SK-N-SH (cell line): ENCODE measurements at regions not wholly inside any gene's neighbourhood (a gene's known extent, or its start where the extent isn't known, plus 50 kb on each side); places are given as distances from the start of the nearest gene placed in this dataset.

Source experiments
- CTCF ChIA-PET: fragments of 300-600, 350-600 bp; formaldehyde crosslinking; extraction: SDS; loops from one replicate; lab custom pipeline; 2021; lab: Yijun Ruan, JAX
- POLR2A ChIA-PET: fragments of 350-600 bp; sonication (Branson Sonifier 250); formaldehyde crosslinking; extraction: SDS; loops from one replicate; lab custom pipeline; 2020; ENCODE audit warnings: antibody characterized with exemption, inconsistent platforms; lab: Yijun Ruan, JAX
- DNase-seq: peaks from one replicate; pipeline ENCODE4 v3.0.0; 2012
- H2AFZ ChIP-seq: fragments of 200-600 bp; sonication (generic); 2 replicates; pipeline ENCODE4 v1.8.1; 2016; ENCODE audit warnings: antibody characterized with exemption, mild to moderate bottlenecking, low read depth
- H3F3A ChIP-seq: fragments of 200-600 bp; sonication (generic); replicated peaks from 2 replicates; pipeline ENCODE3; 2016; ENCODE audit warnings: antibody characterized with exemption, mild to moderate bottlenecking; ENCODE audit not compliant: insufficient read depth
- H3K27ac ChIP-seq, 2 experiments: fragments of 200-500 bp in 1 of 2; fragments of 200-600 bp in 1 of 2; sonication (Bioruptor generic) in 1 of 2; sonication (generic), shearing (Covaris generic) in 1 of 2; 2 replicates each; pipeline versions ENCODE4 v1.5.1 to v1.6.1; 2014 to 2016; ENCODE audit warnings: low read depth in 2 of 2, inconsistent platforms in 1 of 2, low read length in 1 of 2, mild to moderate bottlenecking in 1 of 2, mixed read lengths in 1 of 2
- H3K27me3 ChIP-seq: fragments of 200-600 bp; sonication (generic), shearing (Covaris generic); 2 replicates; pipeline ENCODE4 v1.6.1; 2016; ENCODE audit warnings: mixed run types; ENCODE audit not compliant: insufficient read depth
- H3K36me3 ChIP-seq, 2 experiments: fragments of 200-500 bp in 1 of 2; fragments of 200-600 bp in 1 of 2; sonication (Bioruptor generic) in 1 of 2; sonication (generic) in 1 of 2; replicated peaks in 1 of 2; 2 replicates each; pipeline versions ENCODE3 to v1.5.1; 2014 to 2016; ENCODE audit warnings: low read length in 1 of 2, mild to moderate bottlenecking in 1 of 2; ENCODE audit not compliant: insufficient read depth in 2 of 2, control insufficient read depth in 1 of 2
- H3K4me1 ChIP-seq, 2 experiments: fragments of 200-500 bp in 1 of 2; fragments of 200-600 bp in 1 of 2; sonication (Bioruptor generic) in 1 of 2; sonication (generic), shearing (Covaris generic) in 1 of 2; 2 replicates each; pipeline versions ENCODE4 v1.5.1 to v1.6.1; 2014 to 2016; ENCODE audit warnings: low read depth in 1 of 2, low read length in 1 of 2, mixed run types in 1 of 2; ENCODE audit not compliant: insufficient read depth in 2 of 2, control insufficient read depth in 1 of 2
- H3K4me2 ChIP-seq: fragments of 200-600 bp; sonication (generic), shearing (Covaris generic); 2 replicates; pipeline ENCODE4 v1.6.1; 2017; ENCODE audit warnings: mixed run types
- H3K4me3 ChIP-seq, 2 experiments: fragments of 200-500 bp in 1 of 2; fragments of 200-600 bp in 1 of 2; sonication (Bioruptor generic) in 1 of 2; sonication (generic), shearing (Covaris generic) in 1 of 2; 2 replicates each; pipeline versions ENCODE4 v1.5.1 to v1.8.1; 2014 to 2016; ENCODE audit warnings: low read depth in 2 of 2, inconsistent platforms in 1 of 2, low read length in 1 of 2, mild to moderate bottlenecking in 1 of 2, mixed read lengths in 1 of 2, moderate library complexity in 1 of 2
- H3K79me2 ChIP-seq: fragments of 200-600 bp; sonication (generic); 2 replicates; pipeline ENCODE4 v1.8.1; 2017; ENCODE audit warnings: mild to moderate bottlenecking; ENCODE audit not compliant: insufficient read depth
- H3K9ac ChIP-seq: fragments of 200-600 bp; sonication (generic); 2 replicates; pipeline ENCODE4 v1.6.1; 2017; ENCODE audit warnings: mixed run types
- H3K9me2 ChIP-seq: fragments of 200-600 bp; sonication (generic); 2 replicates; pipeline ENCODE4 v1.6.1; 2017; ENCODE audit warnings: mixed run types
- H3K9me3 ChIP-seq: fragments of 200-600 bp; sonication (generic); 2 replicates; pipeline ENCODE4 v1.6.1; 2017; ENCODE audit warnings: mixed run types, mild to moderate bottlenecking, moderate library complexity
- H4K20me1 ChIP-seq: fragments of 200-600 bp; sonication (generic); 2 replicates; pipeline ENCODE4 v1.6.1; 2017; ENCODE audit warnings: mild to moderate bottlenecking, mixed run types; ENCODE audit not compliant: insufficient read depth
- CHD2 ChIP-seq: fragments of 150-350 bp; IDR thresholded peaks from 2 replicates; pipeline ENCODE4 v1.6.1; 2018; ENCODE audit warnings: low read length; ENCODE audit not compliant: partially characterized antibody
- ELF1 ChIP-seq: IDR thresholded peaks from 2 replicates; pipeline ENCODE4 v1.4.0; 2012
- EP300 ChIP-seq, 2 experiments: IDR thresholded peaks; 2 replicates each; pipeline versions ENCODE4 v1.4.0 to v1.6.1; 2012; ENCODE audit warnings: borderline replicate concordance in 1 of 2, low read depth in 1 of 2, low read length in 1 of 2
- FOXJ3 ChIP-seq: sonication (generic); formaldehyde crosslinking; IDR thresholded peaks from 2 replicates; pipeline ENCODE4 v1.5.1; 2020; ENCODE audit warnings: mild to moderate bottlenecking, missing genetic modification reagents
- GABPA ChIP-seq: IDR thresholded peaks from 2 replicates; pipeline ENCODE4 v1.4.0; 2012; ENCODE audit warnings: low read depth, mild to moderate bottlenecking
- GATA2 ChIP-seq: sonication (generic); formaldehyde crosslinking; IDR thresholded peaks from 2 replicates; pipeline ENCODE4 v1.5.0; 2020; ENCODE audit warnings: mild to moderate bottlenecking, missing genetic modification reagents
- JUND ChIP-seq: IDR thresholded peaks from 2 replicates; pipeline ENCODE4 v1.4.0; 2012
- MXI1 ChIP-seq: IDR thresholded peaks from 2 replicates; pipeline ENCODE4 v1.6.1; 2012; ENCODE audit warnings: mild to moderate bottlenecking, low read depth, low read length, improper control_type of control experiment
- RCOR1 ChIP-seq: fragments of 150-350 bp; IDR thresholded peaks from 2 replicates; pipeline ENCODE4 v1.6.1; 2017; ENCODE audit warnings: antibody characterized with exemption, low read length
- RFX5 ChIP-seq: IDR thresholded peaks from 2 replicates; pipeline ENCODE4 v1.6.1; 2012; ENCODE audit warnings: mild to moderate bottlenecking, improper control_type of control experiment, low read length
- RXRA ChIP-seq: IDR thresholded peaks from 2 replicates; pipeline ENCODE4 v1.4.0; 2012; ENCODE audit warnings: low read depth, mild to moderate bottlenecking, borderline replicate concordance
- SIN3A ChIP-seq: IDR thresholded peaks from 2 replicates; pipeline ENCODE4 v1.6.1; 2012; ENCODE audit warnings: low read depth, mild to moderate bottlenecking, low read length, moderate library complexity, borderline replicate concordance
- TEAD4 ChIP-seq: IDR thresholded peaks from 2 replicates; pipeline ENCODE4 v1.4.0; 2012; ENCODE audit warnings: mild to moderate bottlenecking, borderline replicate concordance; ENCODE audit not compliant: insufficient read depth
- YY1 ChIP-seq: IDR thresholded peaks from 2 replicates; pipeline ENCODE4 v1.4.0; 2012; ENCODE audit warnings: low read depth, mild to moderate bottlenecking
- WGBS: methylation state at CpG from one replicate; pipeline ENCODE4 v1.1.6; 2017; ENCODE audit warnings: low lambda C conversion rate; 5-methylcytosine and 5-hydroxymethylcytosine counted together
- TF ChIP-seq, protein P1 (sequence below): fragments of 150-350 bp; IDR thresholded peaks from 2 replicates; pipeline ENCODE4 v1.6.1; 2016; ENCODE audit warnings: mild to moderate bottlenecking, low read depth, low read length
- TF ChIP-seq, protein P2 (sequence below): fragments of 200-600 bp; sonication (generic); IDR thresholded peaks from 2 replicates; pipeline ENCODE4 v1.6.1; 2017; ENCODE audit warnings: antibody characterized with exemption, mild to moderate bottlenecking, moderate library complexity
- TF ChIP-seq, protein P3 (sequence below): IDR thresholded peaks from 2 replicates; pipeline ENCODE4; 2012
- TF ChIP-seq, protein P4 (sequence below): IDR thresholded peaks from 2 replicates; pipeline ENCODE4 v1.4.0; 2012; ENCODE audit warnings: low read depth, borderline replicate concordance
- TF ChIP-seq, protein P5 (sequence below): IDR thresholded peaks from 2 replicates; pipeline ENCODE4 v1.4.0; 2012; ENCODE audit warnings: low read depth
- TF ChIP-seq, protein P6 (sequence below): IDR thresholded peaks from 2 replicates; pipeline ENCODE4 v1.4.0; 2012; ENCODE audit warnings: low read depth, borderline replicate concordance
- TF ChIP-seq, protein P7 (sequence below): fragments of 150-350 bp; IDR thresholded peaks from 2 replicates; pipeline ENCODE4 v1.6.1; 2017; ENCODE audit warnings: antibody characterized with exemption, low read length, low read depth, borderline replicate concordance

- Histone ChIP-seq H2AFZ (peak overlapping the region; percentile 53; the same call in 1 of the 2 replicates), H3K4me1 (peaks cover 4 to 7% of the 10 kb centered on the region in 2 experiments; a peak in 3 of 4 replicates), H3K27me3 (no peaks in the 10 kb centered on the region), H3K4me3 (no peak overlapping the region; a peak in 1 of 4 replicates), H3K9me3 (no peaks in the 10 kb centered on the region), H3K9me2 (no peaks in the 10 kb centered on the region), H3K36me3 (no peaks in the 10 kb centered on the region), H3K27ac (peak overlapping the region; percentile 53 to 79; a peak in 3 of 4 replicates), H3F3A (peaks cover 6% of the 10 kb centered on the region), H3K4me2 (peak overlapping the region; percentile 42), H4K20me1 (no peaks in the 10 kb centered on the region), H3K79me2 (no peaks in the 10 kb centered on the region), H3K9ac (no peak overlapping the region)
- 67% methylated on average over 1 of the region's 1 CpG for WGBS
- DNase-seq: no peak
- no peak for TF ChIP-seq RXRA
- no peak for TF ChIP-seq YY1
- POLR2A ChIA-PET: no interaction called here
- CTCF ChIA-PET: no interaction called here
These were observed 136.0 kb downstream of the MMUT start for GRCh38 chr6:49327005-49327404.

DNA sequence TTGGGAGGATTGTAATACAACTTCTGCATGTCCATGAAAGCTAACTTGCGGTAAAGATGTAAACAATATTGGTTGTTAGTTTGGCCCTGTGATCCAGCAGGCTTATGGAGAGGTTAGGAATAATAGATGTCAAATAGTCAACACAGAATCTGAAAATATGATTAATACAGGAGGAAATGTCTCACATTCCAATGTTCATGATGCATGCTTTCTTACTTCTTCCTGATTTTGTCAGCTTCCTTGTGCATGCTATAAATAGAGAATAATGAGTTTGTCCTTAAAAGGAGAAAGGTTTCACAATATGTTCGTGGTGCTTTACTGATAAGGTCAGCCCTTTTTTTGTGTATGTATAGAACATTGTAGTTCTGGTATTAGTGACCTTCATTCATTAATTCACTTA is 136.7 kb downstream of the MMUT start:
- ChIA-PET POLR2A (no interaction called here), CTCF (no interaction called here)
- Histone ChIP-seq H3K27me3 (no peaks in the 10 kb centered on the region), H3K9me3 (no peaks in the 10 kb centered on the region), H3K27ac (peak overlapping the region; percentile 53 to 62; a peak in 3 of 4 replicates), H2AFZ (peak overlapping the region; percentile 53), H3K9ac (no peak overlapping the region), H3K9me2 (no peaks in the 10 kb centered on the region), H3K4me1 (peaks cover 4 to 7% of the 10 kb centered on the region in 2 experiments; a peak in 3 of 4 replicates), H3K4me2 (peak overlapping the region; percentile 42), H4K20me1 (no peaks in the 10 kb centered on the region), H3K4me3 (no peak overlapping the region; a peak in 1 of 4 replicates), H3K36me3 (no peaks in the 10 kb centered on the region), H3K79me2 (no peaks in the 10 kb centered on the region), H3F3A (peaks cover 6% of the 10 kb centered on the region)
- WGBS: 2% methylated on average over 2 of the region's 2 CpGs
- DNase-seq: no peak
- TF ChIP-seq SIN3A (no peak), GATA2 (CRISPR knock-in tag) (no peak), RFX5 (no peak), CHD2 (no peak), TEAD4 (no peak), RCOR1 (no peak), ELF1 (no peak), MXI1 (no peak), EP300 (IDR thresholded peaks at IDR 0.05; ENCODE audit: borderline replicate concordance in 1 of 2, low read depth in 1 of 2, low read length in 1 of 2) (no peak), GABPA (no peak), JUND (peak; percentile 8; the same call in 1 of the 2 replicates), FOXJ3 (no peak)
- TF ChIP-seq, protein P1, sequence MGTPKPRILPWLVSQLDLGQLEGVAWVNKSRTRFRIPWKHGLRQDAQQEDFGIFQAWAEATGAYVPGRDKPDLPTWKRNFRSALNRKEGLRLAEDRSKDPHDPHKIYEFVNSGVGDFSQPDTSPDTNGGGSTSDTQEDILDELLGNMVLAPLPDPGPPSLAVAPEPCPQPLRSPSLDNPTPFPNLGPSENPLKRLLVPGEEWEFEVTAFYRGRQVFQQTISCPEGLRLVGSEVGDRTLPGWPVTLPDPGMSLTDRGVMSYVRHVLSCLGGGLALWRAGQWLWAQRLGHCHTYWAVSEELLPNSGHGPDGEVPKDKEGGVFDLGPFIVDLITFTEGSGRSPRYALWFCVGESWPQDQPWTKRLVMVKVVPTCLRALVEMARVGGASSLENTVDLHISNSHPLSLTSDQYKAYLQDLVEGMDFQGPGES: no peak
- TF ChIP-seq, protein P2, sequence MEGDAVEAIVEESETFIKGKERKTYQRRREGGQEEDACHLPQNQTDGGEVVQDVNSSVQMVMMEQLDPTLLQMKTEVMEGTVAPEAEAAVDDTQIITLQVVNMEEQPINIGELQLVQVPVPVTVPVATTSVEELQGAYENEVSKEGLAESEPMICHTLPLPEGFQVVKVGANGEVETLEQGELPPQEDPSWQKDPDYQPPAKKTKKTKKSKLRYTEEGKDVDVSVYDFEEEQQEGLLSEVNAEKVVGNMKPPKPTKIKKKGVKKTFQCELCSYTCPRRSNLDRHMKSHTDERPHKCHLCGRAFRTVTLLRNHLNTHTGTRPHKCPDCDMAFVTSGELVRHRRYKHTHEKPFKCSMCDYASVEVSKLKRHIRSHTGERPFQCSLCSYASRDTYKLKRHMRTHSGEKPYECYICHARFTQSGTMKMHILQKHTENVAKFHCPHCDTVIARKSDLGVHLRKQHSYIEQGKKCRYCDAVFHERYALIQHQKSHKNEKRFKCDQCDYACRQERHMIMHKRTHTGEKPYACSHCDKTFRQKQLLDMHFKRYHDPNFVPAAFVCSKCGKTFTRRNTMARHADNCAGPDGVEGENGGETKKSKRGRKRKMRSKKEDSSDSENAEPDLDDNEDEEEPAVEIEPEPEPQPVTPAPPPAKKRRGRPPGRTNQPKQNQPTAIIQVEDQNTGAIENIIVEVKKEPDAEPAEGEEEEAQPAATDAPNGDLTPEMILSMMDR: no peak
- TF ChIP-seq, protein P3, sequence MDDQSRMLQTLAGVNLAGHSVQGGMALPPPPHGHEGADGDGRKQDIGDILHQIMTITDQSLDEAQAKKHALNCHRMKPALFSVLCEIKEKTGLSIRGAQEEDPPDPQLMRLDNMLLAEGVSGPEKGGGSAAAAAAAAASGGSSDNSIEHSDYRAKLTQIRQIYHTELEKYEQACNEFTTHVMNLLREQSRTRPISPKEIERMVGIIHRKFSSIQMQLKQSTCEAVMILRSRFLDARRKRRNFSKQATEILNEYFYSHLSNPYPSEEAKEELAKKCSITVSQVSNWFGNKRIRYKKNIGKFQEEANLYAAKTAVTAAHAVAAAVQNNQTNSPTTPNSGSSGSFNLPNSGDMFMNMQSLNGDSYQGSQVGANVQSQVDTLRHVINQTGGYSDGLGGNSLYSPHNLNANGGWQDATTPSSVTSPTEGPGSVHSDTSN: peak; percentile 62
- TF ChIP-seq, protein P4, sequence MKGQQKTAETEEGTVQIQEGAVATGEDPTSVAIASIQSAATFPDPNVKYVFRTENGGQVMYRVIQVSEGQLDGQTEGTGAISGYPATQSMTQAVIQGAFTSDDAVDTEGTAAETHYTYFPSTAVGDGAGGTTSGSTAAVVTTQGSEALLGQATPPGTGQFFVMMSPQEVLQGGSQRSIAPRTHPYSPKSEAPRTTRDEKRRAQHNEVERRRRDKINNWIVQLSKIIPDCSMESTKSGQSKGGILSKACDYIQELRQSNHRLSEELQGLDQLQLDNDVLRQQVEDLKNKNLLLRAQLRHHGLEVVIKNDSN: no peak
- TF ChIP-seq, protein P5, sequence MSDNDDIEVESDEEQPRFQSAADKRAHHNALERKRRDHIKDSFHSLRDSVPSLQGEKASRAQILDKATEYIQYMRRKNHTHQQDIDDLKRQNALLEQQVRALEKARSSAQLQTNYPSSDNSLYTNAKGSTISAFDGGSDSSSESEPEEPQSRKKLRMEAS: no peak
- TF ChIP-seq, protein P6, sequence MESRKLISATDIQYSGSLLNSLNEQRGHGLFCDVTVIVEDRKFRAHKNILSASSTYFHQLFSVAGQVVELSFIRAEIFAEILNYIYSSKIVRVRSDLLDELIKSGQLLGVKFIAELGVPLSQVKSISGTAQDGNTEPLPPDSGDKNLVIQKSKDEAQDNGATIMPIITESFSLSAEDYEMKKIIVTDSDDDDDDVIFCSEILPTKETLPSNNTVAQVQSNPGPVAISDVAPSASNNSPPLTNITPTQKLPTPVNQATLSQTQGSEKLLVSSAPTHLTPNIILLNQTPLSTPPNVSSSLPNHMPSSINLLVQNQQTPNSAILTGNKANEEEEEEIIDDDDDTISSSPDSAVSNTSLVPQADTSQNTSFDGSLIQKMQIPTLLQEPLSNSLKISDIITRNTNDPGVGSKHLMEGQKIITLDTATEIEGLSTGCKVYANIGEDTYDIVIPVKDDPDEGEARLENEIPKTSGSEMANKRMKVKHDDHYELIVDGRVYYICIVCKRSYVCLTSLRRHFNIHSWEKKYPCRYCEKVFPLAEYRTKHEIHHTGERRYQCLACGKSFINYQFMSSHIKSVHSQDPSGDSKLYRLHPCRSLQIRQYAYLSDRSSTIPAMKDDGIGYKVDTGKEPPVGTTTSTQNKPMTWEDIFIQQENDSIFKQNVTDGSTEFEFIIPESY: no peak
- TF ChIP-seq, protein P7, sequence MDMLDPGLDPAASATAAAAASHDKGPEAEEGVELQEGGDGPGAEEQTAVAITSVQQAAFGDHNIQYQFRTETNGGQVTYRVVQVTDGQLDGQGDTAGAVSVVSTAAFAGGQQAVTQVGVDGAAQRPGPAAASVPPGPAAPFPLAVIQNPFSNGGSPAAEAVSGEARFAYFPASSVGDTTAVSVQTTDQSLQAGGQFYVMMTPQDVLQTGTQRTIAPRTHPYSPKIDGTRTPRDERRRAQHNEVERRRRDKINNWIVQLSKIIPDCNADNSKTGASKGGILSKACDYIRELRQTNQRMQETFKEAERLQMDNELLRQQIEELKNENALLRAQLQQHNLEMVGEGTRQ: no peak
